ENCODE measurements at regions not wholly inside any gene's neighbourhood (a gene's known extent, or its start where the extent isn't known, plus 50 kb on each side); places are given as distances from the start of the nearest gene placed in this dataset.

DNA sequence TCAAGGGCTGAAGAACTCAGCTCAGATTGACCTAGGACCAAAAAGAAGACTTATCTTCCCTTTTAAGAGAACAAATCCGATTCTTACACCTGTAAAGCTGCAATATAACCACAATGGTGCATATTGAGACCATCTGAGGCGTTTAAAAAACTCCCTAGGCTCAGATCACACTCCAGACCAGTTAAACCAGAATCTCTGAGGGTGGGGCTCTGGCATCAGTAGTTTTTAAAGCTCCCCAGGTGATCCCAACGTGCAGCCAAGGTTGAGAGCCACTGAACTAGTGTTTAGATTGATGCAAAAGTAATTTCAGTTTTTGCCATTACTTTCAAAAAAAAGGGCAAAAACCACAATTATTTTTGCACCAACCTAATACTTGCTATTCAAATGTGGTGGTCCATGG, 73.9 kb upstream of the GPM6B start:
- TF ChIP-seq, protein P1, sequence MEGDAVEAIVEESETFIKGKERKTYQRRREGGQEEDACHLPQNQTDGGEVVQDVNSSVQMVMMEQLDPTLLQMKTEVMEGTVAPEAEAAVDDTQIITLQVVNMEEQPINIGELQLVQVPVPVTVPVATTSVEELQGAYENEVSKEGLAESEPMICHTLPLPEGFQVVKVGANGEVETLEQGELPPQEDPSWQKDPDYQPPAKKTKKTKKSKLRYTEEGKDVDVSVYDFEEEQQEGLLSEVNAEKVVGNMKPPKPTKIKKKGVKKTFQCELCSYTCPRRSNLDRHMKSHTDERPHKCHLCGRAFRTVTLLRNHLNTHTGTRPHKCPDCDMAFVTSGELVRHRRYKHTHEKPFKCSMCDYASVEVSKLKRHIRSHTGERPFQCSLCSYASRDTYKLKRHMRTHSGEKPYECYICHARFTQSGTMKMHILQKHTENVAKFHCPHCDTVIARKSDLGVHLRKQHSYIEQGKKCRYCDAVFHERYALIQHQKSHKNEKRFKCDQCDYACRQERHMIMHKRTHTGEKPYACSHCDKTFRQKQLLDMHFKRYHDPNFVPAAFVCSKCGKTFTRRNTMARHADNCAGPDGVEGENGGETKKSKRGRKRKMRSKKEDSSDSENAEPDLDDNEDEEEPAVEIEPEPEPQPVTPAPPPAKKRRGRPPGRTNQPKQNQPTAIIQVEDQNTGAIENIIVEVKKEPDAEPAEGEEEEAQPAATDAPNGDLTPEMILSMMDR (conservative IDR thresholded peaks at IDR 0.05): no peak
- no peak for TF ChIP-seq EZH2 (IDR thresholded peaks at IDR 0.05; ENCODE audit: low read depth)

Measured in PC-9 (cell line).